GM12891 (cell line): ENCODE measurements at regions not wholly inside any gene's neighbourhood (a gene's known extent, or its start where the extent isn't known, plus 50 kb on each side); places are given as distances from the start of the nearest gene placed in this dataset.

Source experiments
- DNase-seq: peaks from one replicate; pipeline ENCODE4 v3.0.0; 2011; ENCODE audit warnings: low spot score; ENCODE audit not compliant: insufficient read length
- FAIRE-seq: peaks from 2 replicates; lab custom pipeline; 2011; peaks lifted over from hg19 to GRCh38; lab: Jason Lieb, UNC
- PAX5 ChIP-seq: IDR thresholded peaks from 2 replicates; pipeline ENCODE4 v1.6.1; 2011; ENCODE audit warnings: low read length, moderate library complexity, mild to moderate bottlenecking; ENCODE audit not compliant: insufficient read depth, severe bottlenecking
- POLR2A ChIP-seq: IDR thresholded peaks from 2 replicates; pipeline ENCODE4 v1.6.1; 2011; ENCODE audit warnings: low read depth, low read length, control low read depth
- POLR2AphosphoS5 ChIP-seq: IDR thresholded peaks from 2 replicates; pipeline ENCODE4 v1.6.1; 2011; ENCODE audit warnings: low read depth, low read length, control low read depth
- POU2F2 ChIP-seq: IDR thresholded peaks from 2 replicates; pipeline ENCODE4 v1.6.1; 2011; ENCODE audit warnings: low read depth, mild to moderate bottlenecking, control low read depth, low read length, moderate library complexity
- SPI1 ChIP-seq: IDR thresholded peaks from 2 replicates; pipeline ENCODE4 v1.6.1; 2011; ENCODE audit warnings: low read depth, low read length, control low read depth
- TAF1 ChIP-seq: IDR thresholded peaks from 2 replicates; pipeline ENCODE4 v1.6.1; 2011; ENCODE audit warnings: low read depth, low read length, control low read depth

- TF ChIP-seq POLR2A = no peak
- no peak for TF ChIP-seq POLR2AphosphoS5
- TF ChIP-seq POU2F2 = no peak
- no peak for TF ChIP-seq PAX5
- no peak for TF ChIP-seq SPI1
- no peak for TF ChIP-seq TAF1
- FAIRE-seq = no peak
- no peak for DNase-seq
Measured at GRCh38 chr9:8062459-8062858, 262.9 kb upstream of the DMAC1 start.

DNA sequence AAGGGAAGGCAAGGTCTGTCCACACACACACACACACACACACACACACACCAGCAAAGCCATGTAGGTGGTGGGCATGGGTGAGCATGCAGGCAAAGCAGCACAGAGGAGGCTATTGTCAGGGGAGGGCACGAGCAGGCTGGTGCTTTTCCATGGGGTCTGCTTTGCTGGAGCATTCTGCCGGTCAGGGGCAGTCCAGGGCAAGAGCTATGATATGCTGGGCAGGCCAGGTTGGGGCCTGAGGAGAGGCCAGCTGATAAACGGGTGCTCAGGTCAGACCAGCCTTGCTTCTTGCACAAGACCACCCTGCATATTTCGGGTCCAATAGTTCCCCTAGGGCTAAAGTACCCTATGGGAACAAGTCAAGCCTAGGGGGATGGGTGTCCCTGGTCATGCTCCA lies 253.9 kb upstream of the DMAC1 start:
- FAIRE-seq (no peak), DNase-seq (no peak)
- TF ChIP-seq POLR2AphosphoS5 (no peak), POU2F2 (no peak), POLR2A (no peak), SPI1 (no peak), PAX5 (no peak), TAF1 (no peak)

GRCh38 chr9:8052991-8053390 lies 253.4 kb upstream of the DMAC1 start:
- DNase-seq = no peak
- FAIRE-seq = no peak
- TF ChIP-seq POLR2A (no peak), POLR2AphosphoS5 (no peak), PAX5 (no peak), TAF1 (no peak), SPI1 (no peak), POU2F2 (no peak)

DNA sequence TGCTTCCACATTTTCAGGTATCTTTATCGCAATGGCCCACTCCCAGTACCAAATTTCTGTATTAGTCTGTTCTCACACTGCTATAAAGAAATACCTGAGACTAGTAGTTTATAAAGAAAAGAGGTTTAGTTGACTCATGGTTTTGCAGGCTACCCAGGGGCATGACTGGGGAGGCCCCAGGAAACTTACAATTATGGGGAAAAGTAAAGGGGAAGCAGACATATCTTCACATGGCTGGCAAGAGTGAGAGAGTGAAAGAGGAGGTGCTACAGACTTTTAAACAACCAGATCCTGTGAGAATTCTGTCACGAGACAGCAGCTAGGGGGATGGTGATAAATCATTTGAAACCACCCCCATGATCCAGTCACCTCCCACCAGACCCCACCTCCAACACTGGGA lies 238.2 kb upstream of the DMAC1 start:
- FAIRE-seq = no peak
- no peak for DNase-seq
- TF ChIP-seq POLR2A (no peak), POLR2AphosphoS5 (no peak), TAF1 (no peak), PAX5 (no peak), SPI1 (no peak), POU2F2 (no peak)

- FAIRE-seq = no peak
- no peak for TF ChIP-seq PAX5
- TF ChIP-seq TAF1 = no peak
- no peak for TF ChIP-seq SPI1
- no peak for TF ChIP-seq POU2F2
- TF ChIP-seq POLR2AphosphoS5 = no peak
- no peak for TF ChIP-seq POLR2A
- no peak for DNase-seq
Measured at GRCh38 chr9:8036914-8037524, 237.4 kb upstream of the DMAC1 start.

GRCh38 chr9:8033794-8034193 lies 234.2 kb upstream of the DMAC1 start:
- TF ChIP-seq POLR2A = no peak
- no peak for TF ChIP-seq POLR2AphosphoS5
- TF ChIP-seq POU2F2 = no peak
- TF ChIP-seq PAX5 = no peak
- DNase-seq (no peak), FAIRE-seq (no peak)

- TF ChIP-seq PAX5 = no peak
- no peak for TF ChIP-seq TAF1
- no peak for TF ChIP-seq POLR2AphosphoS5
- no peak for TF ChIP-seq POU2F2
- no peak for TF ChIP-seq SPI1
- TF ChIP-seq POLR2A = no peak
- no peak for DNase-seq
- no peak for FAIRE-seq
Measured at GRCh38 chr9:8030095-8030494, 230.5 kb upstream of the DMAC1 start.

DNA sequence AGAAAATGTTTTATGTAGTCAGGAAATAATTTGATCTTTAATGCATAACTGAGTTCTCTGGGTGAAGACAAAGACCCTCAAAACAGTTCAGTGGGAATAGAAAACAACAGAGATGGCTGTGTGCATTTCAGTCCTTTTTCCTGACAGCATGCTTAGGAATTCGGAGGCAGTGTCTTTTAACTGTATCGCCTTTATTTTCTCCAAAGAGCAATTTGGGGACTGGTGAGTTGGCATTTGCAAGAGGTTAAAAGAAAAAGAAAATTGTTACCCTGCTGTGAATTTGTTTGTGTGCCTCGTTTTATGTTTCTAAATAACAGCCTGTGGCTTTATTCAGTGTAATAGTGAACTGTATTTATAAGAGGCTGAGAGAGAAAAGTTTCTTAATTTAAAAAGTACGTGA lies 227.8 kb upstream of the DMAC1 start:
- FAIRE-seq (no peak), DNase-seq (no peak)
- TF ChIP-seq TAF1 = no peak
- TF ChIP-seq SPI1 = no peak
- no peak for TF ChIP-seq PAX5
- no peak for TF ChIP-seq POLR2AphosphoS5
- no peak for TF ChIP-seq POU2F2
- no peak for TF ChIP-seq POLR2A

DNA sequence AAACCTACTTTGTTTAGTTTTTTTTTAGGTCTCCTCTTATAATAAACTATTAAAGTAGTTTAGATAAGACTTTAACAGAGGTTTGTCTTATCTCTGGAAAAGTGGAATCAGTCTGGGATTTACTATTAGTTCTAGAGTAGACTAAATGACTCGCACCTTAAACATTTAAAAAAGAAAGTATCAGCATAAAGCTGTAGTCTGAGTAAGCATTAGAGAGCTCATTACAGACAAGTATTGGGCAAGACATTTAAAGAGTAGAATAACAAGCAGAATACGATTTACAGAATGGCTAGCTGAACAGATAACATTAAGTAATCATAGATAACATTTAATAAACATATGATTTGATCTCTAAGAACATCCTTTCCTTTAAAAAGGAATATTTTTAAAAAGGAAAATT lies 226.0 kb upstream of the DMAC1 start:
- TF ChIP-seq TAF1 = no peak
- TF ChIP-seq SPI1 = no peak
- no peak for TF ChIP-seq POLR2A
- TF ChIP-seq POLR2AphosphoS5 = no peak
- TF ChIP-seq PAX5 = no peak
- no peak for TF ChIP-seq POU2F2
- DNase-seq (no peak), FAIRE-seq (no peak)

- DNase-seq (no peak), FAIRE-seq (no peak)
- TF ChIP-seq PAX5 = no peak
- TF ChIP-seq SPI1 = no peak
- no peak for TF ChIP-seq POLR2A
- TF ChIP-seq TAF1 = no peak
- no peak for TF ChIP-seq POU2F2
- TF ChIP-seq POLR2AphosphoS5 = no peak
Measured at GRCh38 chr9:8020186-8020585, 220.6 kb upstream of the DMAC1 start.
